ENCODE measurements at regions not wholly inside any gene's neighbourhood (a gene's known extent, or its start where the extent isn't known, plus 50 kb on each side); places are given as distances from the start of the nearest gene placed in this dataset.

- DNase-seq (ENCODE audit: low read depth): no peak
Observed at GRCh38 chr7:96638669-96639068, 71.0 kb downstream of the SEM1 start.

DNA sequence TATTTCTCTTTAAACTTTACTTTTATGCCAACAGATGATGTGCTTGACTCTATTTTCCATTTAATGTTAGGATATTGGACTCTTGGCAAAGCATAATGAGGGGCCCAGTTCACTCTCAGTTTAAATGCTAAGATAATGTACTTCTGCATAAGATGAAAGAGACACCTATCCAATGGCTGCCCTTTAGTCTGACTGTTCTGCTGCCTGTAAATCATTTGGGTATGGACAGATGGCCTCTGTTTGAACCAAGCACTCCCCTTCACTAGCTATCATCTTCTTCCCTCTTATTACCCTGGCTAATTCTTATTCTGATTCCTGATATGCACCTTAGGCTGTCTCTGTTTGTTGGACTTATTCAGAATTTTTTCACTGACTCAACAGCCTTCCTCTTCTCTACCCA, 72.1 kb downstream of the SEM1 start:
- no peak for DNase-seq (ENCODE audit: low read depth)

DNA sequence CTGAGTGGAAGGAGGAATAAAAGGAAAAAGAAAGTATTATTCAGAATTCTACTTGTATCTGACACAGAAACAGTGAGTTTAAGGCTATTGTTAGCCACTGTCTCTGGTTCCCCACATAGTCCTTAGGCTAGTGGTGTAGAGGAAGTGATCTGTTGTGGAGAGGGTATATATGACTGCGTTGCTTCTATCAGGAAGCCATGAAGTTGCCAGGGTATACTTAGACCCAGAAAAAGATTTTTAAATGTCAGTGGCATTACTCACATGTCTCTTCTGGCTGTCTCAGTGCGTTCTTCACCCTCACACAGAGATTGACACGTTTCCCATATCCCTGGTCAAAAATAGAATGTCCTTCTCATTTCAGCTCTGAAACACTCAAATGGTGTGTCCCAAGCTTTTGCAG, 72.7 kb downstream of the SEM1 start:
- no peak for DNase-seq (ENCODE audit: low read depth)

DNA sequence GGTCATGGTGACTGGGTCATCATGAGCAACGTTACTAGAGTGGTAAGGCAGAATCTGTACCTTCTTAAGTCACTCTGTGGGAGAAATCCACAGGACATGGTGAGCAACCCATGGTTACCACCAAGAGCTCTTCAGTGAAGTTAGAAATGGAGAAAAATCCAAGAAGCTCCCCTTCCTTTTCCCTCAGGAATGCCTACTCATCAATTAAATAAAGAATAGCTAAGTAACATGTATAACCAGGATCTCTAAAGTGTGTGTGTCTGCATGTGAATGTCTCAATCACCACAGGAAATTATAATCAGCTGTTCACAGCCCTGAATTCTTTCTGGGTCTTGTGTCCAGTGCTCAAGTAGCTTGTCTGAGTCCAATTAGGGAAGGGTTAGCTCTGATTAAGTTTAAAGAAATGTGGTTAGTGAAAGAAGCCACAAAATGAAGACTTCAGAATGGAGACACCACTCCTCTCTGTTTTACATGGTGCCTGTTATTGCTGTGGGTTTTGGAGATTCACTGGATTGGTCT, 73.2 kb downstream of the SEM1 start:
- peak; percentile 13 for DNase-seq (ENCODE audit: low read depth)

GRCh38 chr7:96629884-96630283, 79.8 kb downstream of the SEM1 start:
- no peak for DNase-seq (ENCODE audit: low read depth)

GRCh38 chr7:96624954-96625353, 84.7 kb downstream of the SEM1 start:
- no peak for DNase-seq (ENCODE audit: low read depth)

- no peak for DNase-seq (ENCODE audit: low read depth)
Observed at GRCh38 chr7:96621932-96622331, 87.7 kb downstream of the SEM1 start.

- DNase-seq (ENCODE audit: low read depth): no peak
Observed at GRCh38 chr7:96614154-96614867, 95.3 kb downstream of the SEM1 start.

DNA sequence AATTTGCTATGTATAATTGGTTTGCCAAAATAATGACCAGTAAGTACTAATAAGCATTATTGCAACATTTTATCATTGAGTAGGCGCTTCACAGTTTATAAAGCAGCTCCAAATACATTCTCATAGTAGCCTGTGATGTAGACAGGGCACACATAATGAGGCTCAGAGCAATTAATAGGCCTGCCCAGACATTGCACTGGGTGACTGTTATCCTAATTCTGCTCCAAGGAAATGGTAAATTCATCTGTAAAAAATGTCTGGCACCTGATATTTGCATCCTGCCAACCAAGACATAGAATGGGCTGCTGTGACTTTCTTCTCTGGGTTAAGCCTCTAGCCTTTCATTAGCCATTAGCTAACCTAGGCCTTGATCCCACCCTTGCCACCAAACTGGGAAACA, 97.6 kb downstream of the SEM1 start:
- no peak for DNase-seq (ENCODE audit: low read depth)

- DNase-seq (ENCODE audit: low read depth): no peak
Observed at GRCh38 chr7:96605045-96605716, 104.5 kb downstream of the SEM1 start.

GRCh38 chr7:96599288-96599936, 110.2 kb downstream of the SEM1 start:
- no peak for DNase-seq (ENCODE audit: low read depth)

DNA sequence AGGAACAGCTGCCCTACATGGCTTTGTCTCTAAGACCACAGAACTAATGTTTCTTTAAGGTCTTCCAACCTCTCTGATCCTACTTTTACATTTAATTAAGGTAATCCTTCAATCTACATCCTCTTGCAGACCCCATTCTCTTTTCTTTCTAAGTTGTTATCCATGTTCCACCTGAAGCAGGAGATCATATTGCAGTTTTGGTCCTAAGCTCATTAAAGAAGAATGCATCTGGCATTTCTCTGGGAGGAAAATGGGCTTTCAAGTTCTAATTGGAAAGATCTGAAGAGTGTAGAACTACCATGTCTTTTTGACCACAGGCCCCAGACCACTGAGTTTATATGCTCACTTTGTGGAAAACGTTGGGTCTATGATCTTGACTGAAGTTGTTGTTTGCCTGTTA, 111.2 kb downstream of the SEM1 start:
- DNase-seq (ENCODE audit: low read depth): no peak

GRCh38 chr7:96596120-96596826, 113.4 kb downstream of the SEM1 start:
- DNase-seq (ENCODE audit: low read depth): peak; percentile 57

GRCh38 chr7:96591900-96592676, 117.6 kb downstream of the SEM1 start:
- DNase-seq (ENCODE audit: low read depth): peak; percentile 53

DNA sequence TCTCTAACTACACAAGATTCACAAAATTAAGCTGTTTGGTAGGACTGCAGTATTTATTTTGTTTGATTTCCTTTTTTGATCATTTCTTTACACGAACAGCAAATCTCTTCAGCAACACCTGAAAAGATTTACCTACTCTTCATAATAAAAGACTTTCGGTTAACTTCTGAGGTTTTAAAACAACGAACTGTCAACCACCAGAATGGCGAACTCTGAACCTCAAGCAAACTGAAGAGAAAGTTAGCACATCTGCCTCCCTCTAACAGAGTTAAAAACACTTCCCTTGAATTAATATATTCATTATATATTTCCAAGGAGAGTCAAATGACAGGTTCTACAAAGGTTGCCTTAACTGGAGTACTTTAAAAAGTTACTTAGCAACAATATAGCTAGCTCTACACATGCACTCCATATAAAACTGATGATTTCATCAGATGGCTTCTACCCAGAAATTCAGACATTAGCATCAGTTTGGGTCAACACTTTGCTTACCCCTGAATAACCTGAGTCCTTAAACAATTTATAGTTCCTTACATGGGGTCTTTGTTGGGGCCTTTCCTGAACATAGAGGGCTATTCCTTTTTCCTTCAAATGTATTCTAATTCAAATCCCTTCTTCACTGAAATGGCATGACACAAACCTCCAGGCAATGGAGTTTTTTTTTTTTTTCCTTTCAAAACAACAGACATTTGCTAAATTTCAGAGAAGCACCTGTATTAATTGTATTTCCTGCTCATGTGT, 118.3 kb downstream of the SEM1 start:
- DNase-seq (ENCODE audit: low read depth): no peak

DNA sequence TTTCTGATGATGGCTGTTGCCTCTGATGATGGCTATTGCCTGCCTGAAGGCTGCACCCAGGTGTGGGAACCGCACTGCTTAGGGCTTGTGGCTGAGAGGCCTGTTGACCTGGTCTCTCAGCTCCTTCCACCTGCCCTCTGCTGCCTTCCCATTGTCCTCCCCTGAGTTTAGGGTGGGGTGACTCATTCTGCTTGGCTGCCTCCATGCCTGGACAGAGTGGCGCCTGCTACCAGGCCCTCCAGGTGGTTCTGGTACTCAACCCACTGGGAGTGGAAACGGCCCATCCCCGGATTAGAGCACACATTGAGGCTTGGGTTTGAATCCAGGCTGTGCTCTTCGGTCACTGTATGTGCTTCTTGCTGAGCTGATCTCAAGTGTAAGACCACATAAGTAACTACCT, 120.6 kb downstream of the SEM1 start:
- no peak for DNase-seq (ENCODE audit: low read depth)

- DNase-seq (ENCODE audit: low read depth): no peak
Observed at GRCh38 chr7:96579119-96579518, 130.5 kb downstream of the SEM1 start.

DNA sequence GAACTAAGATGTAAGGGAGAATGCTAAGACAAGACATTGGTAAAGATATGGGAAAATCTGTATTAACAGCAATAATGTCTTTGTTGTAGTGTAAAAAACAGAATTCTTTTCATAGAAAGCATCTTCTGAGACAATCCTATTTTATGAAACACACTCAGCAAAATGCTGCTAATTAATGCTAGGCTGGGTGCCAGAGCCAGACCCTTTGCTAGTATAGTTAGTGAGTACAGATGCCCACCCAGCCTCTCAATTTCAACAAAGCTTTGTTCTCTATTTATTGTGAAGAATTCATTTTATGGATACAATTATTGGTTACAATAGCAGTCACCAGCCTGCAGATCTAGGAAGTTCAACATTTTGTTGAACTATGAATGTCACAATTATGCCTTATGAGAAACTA, 131.0 kb downstream of the SEM1 start:
- no peak for DNase-seq (ENCODE audit: low read depth)

DNA sequence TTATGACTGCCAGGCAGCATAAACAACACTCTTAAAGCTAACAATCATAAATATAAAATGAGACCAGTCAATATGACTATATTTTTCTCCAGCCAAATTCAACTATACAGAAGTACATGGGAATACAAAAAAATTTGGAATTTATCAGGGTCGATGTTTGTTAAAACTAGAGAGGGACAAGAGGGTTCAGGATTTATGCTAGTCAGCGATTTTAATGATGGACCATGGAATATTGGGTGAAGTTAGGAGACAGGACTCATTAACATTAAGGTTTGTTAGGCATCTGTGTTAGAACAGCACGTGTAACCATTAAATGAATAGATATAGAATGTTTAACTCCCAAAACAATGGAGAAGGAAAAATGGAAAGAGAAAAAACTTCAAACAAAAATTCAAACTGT, 146.2 kb downstream of the SEM1 start:
- DNase-seq (ENCODE audit: low read depth): no peak

GRCh38 chr7:96562966-96563365, 146.7 kb downstream of the SEM1 start:
- DNase-seq (ENCODE audit: low read depth): no peak

- DNase-seq (ENCODE audit: low read depth): no peak
Observed at GRCh38 chr7:96562458-96562857, 147.2 kb downstream of the SEM1 start.
